AG09309 (cell line): ENCODE measurements at regions not wholly inside any gene's neighbourhood (a gene's known extent, or its start where the extent isn't known, plus 50 kb on each side); places are given as distances from the start of the nearest gene placed in this dataset.

Source experiments
- DNase-seq: peaks from one replicate; pipeline ENCODE4 v3.0.0-alpha.2; 2010; ENCODE audit warnings: low read depth
- H3K4me3 ChIP-seq: 2 replicates; pipeline ENCODE4 v1.5.1; 2011; ENCODE audit warnings: mild to moderate bottlenecking, low read depth, low read length, moderate library complexity; ENCODE audit not compliant: control insufficient read depth
- TF ChIP-seq, protein P1 (sequence below): IDR thresholded peaks from 2 replicates; pipeline ENCODE4 v1.5.1; 2011; ENCODE audit warnings: mild to moderate bottlenecking, low read depth, low read length, inconsistent platforms; ENCODE audit not compliant: insufficient read depth, control insufficient read depth; ENCODE audit errors: missing control alignments

DNA sequence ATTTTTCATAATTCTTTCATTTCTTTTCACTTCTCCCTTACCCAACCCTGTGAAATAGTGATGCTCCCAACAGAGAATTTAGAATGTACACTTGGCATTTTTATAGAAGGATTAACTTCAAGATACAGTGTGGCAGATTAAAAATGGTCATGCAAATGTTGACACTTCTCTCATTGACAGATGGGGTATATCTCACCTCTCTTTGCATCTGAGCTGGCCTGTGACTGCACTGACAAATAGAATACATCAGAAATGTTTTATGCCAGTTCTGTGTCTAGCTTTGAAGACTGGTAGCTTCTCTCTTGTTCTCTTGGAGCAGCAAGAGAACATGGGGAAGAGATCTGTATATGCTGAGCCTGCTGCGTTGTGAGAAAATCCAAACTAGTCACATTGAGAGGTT, 949.6 kb downstream of the CDH11 start:
- TF ChIP-seq, protein P1, sequence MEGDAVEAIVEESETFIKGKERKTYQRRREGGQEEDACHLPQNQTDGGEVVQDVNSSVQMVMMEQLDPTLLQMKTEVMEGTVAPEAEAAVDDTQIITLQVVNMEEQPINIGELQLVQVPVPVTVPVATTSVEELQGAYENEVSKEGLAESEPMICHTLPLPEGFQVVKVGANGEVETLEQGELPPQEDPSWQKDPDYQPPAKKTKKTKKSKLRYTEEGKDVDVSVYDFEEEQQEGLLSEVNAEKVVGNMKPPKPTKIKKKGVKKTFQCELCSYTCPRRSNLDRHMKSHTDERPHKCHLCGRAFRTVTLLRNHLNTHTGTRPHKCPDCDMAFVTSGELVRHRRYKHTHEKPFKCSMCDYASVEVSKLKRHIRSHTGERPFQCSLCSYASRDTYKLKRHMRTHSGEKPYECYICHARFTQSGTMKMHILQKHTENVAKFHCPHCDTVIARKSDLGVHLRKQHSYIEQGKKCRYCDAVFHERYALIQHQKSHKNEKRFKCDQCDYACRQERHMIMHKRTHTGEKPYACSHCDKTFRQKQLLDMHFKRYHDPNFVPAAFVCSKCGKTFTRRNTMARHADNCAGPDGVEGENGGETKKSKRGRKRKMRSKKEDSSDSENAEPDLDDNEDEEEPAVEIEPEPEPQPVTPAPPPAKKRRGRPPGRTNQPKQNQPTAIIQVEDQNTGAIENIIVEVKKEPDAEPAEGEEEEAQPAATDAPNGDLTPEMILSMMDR, result no peak
- DNase-seq, result no peak
- no peak overlapping the region for H3K4me3 ChIP-seq

DNA sequence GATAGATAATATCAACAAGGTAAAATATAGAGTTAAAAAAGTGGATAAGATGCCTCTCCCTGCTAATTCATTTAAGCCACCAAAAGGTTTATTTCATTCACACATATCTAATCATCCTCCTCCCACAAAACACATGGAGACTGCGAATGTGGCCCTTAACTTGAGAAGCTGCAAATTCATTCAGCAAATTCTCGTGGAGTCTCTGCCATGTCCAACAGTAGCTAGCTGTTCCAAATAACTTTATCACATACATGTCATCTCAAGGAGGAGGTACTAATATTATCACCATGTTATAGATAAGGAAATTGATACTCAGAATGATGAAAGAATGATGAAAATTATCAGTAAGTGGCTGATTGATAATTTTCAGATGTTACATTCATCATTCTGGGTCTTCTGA, 950.2 kb downstream of the CDH11 start:
- TF ChIP-seq, protein P1, result no peak
- H3K4me3 ChIP-seq, result no peak overlapping the region
- DNase-seq, result no peak

DNA sequence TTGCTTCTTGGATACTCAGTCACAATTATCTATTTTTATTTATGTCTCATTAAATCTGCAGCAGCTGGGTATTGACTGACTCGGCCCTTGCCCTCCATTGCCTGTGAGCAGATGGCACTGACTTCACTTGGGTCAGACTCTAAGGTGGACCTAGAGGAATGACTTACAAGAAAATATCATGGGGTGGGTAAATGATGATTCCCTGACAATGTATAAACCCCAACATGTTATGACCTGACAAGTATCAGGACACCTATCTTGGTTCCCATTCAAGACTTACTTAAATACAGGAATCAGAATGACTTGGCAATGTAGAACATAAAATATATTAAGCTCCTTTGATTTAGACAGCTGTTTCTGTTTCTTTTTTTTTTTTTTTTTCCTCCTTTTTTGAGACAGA, 953.5 kb downstream of the CDH11 start:
- TF ChIP-seq, protein P1, result no peak
- DNase-seq, result no peak
- no peak overlapping the region for H3K4me3 ChIP-seq

DNA sequence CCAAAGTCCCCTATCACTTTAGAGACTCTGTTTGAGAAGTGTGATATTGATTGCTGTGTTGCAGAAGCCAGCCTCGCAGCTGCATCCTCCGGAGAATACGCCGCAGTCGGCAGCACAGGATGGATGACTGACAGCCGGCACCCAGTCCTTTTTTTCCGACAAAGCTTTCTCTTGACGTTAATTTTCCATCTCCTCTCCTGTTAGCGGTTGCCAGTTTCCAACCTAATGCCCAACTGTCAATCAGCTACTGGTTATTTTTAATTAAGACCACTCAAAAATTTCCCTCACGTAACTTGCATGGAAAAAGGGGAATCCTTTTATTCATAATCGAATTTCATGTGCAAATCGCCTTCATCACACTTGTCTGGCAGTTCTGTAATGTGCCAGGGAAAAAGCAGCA, 953.9 kb downstream of the CDH11 start:
- TF ChIP-seq, protein P1, result no peak
- DNase-seq, result no peak
- no peak overlapping the region for H3K4me3 ChIP-seq

DNA sequence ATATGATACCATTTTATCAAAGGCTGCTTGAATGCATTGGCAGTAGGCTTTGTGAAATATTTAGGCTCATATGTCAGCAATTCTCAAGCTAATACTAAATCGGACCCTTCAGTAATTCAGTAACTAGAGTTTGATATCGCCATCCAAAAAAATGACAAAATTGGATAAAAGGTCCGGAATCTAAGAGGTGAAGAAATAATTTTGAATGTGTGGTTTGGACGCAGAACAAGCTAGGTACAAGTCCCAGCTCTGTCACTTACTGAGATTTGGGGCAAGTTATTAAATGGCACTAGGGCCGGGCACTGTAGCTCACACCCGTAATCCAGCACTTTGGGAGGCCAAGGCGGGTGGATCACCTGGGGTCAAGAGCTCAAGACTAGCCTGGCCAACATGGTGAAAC, 956.5 kb downstream of the CDH11 start:
- DNase-seq, result no peak
- H3K4me3 ChIP-seq, result no peak overlapping the region
- TF ChIP-seq, protein P1, result no peak

DNA sequence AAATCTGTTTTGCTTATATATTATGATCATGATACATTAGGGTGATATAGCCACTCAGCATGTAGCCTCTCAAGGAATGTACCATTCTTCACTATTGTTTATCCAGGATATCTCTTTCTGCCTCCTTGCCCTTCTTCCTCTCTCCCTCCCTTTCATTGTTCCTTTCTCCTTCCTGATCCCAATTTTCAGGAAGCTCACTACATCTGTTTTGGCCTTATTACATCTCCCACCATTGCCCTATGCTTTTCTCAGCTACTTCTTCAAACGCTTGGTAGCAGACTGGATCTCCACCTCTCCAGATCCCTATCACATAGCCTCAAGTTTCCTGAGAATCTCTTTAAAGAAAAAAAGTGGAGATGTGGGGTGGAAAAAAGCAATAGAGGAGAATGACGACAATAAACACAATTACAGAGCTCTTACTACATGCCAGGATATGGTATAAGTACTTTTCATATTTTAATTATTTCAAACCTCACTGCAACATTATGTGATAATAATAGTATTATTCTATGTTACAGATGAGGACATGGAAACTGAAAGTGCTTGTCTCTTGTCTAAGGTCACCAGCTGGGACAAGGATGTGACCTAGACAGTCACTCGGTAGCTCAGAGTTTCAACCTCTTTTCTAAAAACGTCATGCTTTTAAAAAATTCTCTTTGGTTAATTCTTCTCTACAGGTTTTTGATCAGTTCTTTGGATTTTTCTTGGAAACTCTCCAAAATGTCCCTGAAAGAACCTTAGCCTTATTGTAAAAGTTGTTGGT, 959.1 kb downstream of the CDH11 start:
- no peak for DNase-seq
- TF ChIP-seq, protein P1, result no peak
- H3K4me3 ChIP-seq, result no peak overlapping the region
